ENCODE measurements at regions not wholly inside any gene's neighbourhood (a gene's known extent, or its start where the extent isn't known, plus 50 kb on each side); places are given as distances from the start of the nearest gene placed in this dataset.

DNA sequence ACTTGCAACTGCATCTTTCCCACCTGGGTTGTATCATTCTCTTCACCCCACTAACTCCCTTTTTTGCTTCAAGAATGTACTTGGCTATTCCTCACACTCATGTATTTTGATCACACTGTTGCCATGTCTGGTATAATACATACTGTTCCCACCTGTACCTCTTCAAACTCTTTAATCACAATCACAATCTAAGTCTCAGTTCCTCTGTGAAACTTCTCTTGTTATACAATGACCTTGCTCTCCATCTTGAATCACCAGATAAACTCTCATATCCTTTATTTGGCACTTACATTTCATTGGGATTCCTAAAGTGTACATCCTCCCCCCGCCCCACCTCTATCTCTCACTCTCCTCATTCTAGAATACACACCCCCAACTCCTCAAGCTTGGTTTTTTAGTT, 516.0 kb upstream of the CHORDC1 start:
- TF ChIP-seq, protein P1, sequence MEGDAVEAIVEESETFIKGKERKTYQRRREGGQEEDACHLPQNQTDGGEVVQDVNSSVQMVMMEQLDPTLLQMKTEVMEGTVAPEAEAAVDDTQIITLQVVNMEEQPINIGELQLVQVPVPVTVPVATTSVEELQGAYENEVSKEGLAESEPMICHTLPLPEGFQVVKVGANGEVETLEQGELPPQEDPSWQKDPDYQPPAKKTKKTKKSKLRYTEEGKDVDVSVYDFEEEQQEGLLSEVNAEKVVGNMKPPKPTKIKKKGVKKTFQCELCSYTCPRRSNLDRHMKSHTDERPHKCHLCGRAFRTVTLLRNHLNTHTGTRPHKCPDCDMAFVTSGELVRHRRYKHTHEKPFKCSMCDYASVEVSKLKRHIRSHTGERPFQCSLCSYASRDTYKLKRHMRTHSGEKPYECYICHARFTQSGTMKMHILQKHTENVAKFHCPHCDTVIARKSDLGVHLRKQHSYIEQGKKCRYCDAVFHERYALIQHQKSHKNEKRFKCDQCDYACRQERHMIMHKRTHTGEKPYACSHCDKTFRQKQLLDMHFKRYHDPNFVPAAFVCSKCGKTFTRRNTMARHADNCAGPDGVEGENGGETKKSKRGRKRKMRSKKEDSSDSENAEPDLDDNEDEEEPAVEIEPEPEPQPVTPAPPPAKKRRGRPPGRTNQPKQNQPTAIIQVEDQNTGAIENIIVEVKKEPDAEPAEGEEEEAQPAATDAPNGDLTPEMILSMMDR (IDR thresholded peaks at IDR 0.05; ENCODE audit: low read depth, low read length): no peak
- TF ChIP-seq EZH2phosphoT487 (IDR thresholded peaks at IDR 0.05; ENCODE audit: low read depth): no peak
